GM18858 (cell line): ENCODE measurements at regions not wholly inside any gene's neighbourhood (a gene's known extent, or its start where the extent isn't known, plus 50 kb on each side); places are given as distances from the start of the nearest gene placed in this dataset.
"Not testable (repeated sequence)": the region's sequence is repeated elsewhere in the genome, so short reads cannot be mapped to it uniquely, and the experiment has no call there.

Experiments
- ATAC-seq: cut with Tn5 transposase; IDR thresholded peaks from one replicate; pipeline ENCODE4 v1.9.1; 2021; ENCODE audit not compliant: unreplicated experiment

GRCh38 chr5:63125862-63126261 lies 547.2 kb downstream of the LRRC70 start:
- ATAC-seq = peak; percentile 88

- peak; percentile 19 for ATAC-seq
These were observed 546.8 kb downstream of the LRRC70 start for GRCh38 chr5:63125392-63125791.

- no peak for ATAC-seq
These were observed 545.6 kb downstream of the LRRC70 start for GRCh38 chr5:63124266-63124665.

- ATAC-seq = no peak
These were observed 542.9 kb downstream of the LRRC70 start for GRCh38 chr5:63121471-63121870.

- ATAC-seq = no peak
These were observed 539.6 kb downstream of the LRRC70 start for GRCh38 chr5:63118221-63118620.

- no peak for ATAC-seq
These were observed 533.3 kb downstream of the LRRC70 start for GRCh38 chr5:63111891-63112290.

GRCh38 chr5:63101870-63102269 lies 523.3 kb downstream of the LRRC70 start:
- ATAC-seq = no peak

GRCh38 chr5:63097286-63097685 lies 518.7 kb downstream of the LRRC70 start:
- no peak for ATAC-seq

GRCh38 chr5:63094730-63095129 lies 516.1 kb downstream of the LRRC70 start:
- ATAC-seq = no peak

- ATAC-seq = no peak
These were observed 510.5 kb downstream of the LRRC70 start for GRCh38 chr5:63089147-63089546.

- ATAC-seq = no peak
These were observed 506.9 kb downstream of the LRRC70 start for GRCh38 chr5:63085561-63085960.

GRCh38 chr5:63083689-63084088 lies 505.1 kb downstream of the LRRC70 start:
- not testable (repeated sequence) for ATAC-seq

GRCh38 chr5:63081402-63081801 lies 502.8 kb downstream of the LRRC70 start:
- ATAC-seq = no peak

- no peak for ATAC-seq
These were observed 491.4 kb downstream of the LRRC70 start for GRCh38 chr5:63070001-63070400.

GRCh38 chr5:63055421-63055820 lies 476.8 kb downstream of the LRRC70 start:
- ATAC-seq = no peak

- no peak for ATAC-seq
These were observed 474.5 kb downstream of the LRRC70 start for GRCh38 chr5:63053019-63053638.

- ATAC-seq = no peak
These were observed 472.3 kb downstream of the LRRC70 start for GRCh38 chr5:63050916-63051315.

- no peak for ATAC-seq
These were observed 471.3 kb downstream of the LRRC70 start for GRCh38 chr5:63049935-63050334.

GRCh38 chr5:63043792-63044191 lies 465.2 kb downstream of the LRRC70 start:
- ATAC-seq = no peak

GRCh38 chr5:63032343-63032742 lies 453.7 kb downstream of the LRRC70 start:
- ATAC-seq = no peak

- ATAC-seq = no peak
These were observed 451.3 kb downstream of the LRRC70 start for GRCh38 chr5:63029891-63030290.

- ATAC-seq = peak; percentile 71
These were observed 447.1 kb downstream of the LRRC70 start for GRCh38 chr5:63025679-63026078.

GRCh38 chr5:63022403-63022802 lies 443.8 kb downstream of the LRRC70 start:
- ATAC-seq = no peak
